ENCODE measurements at regions not wholly inside any gene's neighbourhood (a gene's known extent, or its start where the extent isn't known, plus 50 kb on each side); places are given as distances from the start of the nearest gene placed in this dataset.

DNA sequence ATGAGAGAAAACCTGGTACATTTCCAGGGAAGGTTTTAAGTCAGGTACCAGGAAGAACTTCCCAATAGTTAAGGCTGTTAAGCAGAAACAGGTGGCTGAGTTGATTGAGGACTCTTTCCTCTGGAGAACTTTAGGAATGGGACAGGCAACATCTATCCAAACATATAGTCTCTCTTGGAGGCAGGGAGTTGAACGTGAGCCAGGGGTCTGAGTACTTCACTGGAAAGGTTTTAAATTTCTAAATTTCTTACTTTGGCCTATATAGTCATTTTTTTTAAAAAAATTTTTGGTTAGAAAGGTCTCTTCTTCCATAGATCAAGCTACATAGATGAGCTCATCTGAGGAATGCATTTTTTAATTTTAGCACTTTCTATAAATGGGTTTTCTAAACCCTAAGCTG lies 261.4 kb upstream of the TCF4 start:
- TF ChIP-seq GATA2 (IDR thresholded peaks at IDR 0.05; ENCODE audit: low read depth, low read length), result no peak
- no peak for TF ChIP-seq GATA3 (IDR thresholded peaks at IDR 0.05; ENCODE audit: low read depth, low read length)

All from SH-SY5Y (cell line).